ENCODE measurements at regions not wholly inside any gene's neighbourhood (a gene's known extent, or its start where the extent isn't known, plus 50 kb on each side); places are given as distances from the start of the nearest gene placed in this dataset.

- TF ChIP-seq POLR2A (IDR thresholded peaks at IDR 0.05; ENCODE audit: low read length) (no peak), GATA1 (IDR thresholded peaks at IDR 0.05; ENCODE audit: low read depth, low read length) (no peak)
These were observed 864.2 kb downstream of the FAM181B start for GRCh38 chr11:81869351-81870065.
